IPS-18c (cell line): ENCODE measurements at regions not wholly inside any gene's neighbourhood (a gene's known extent, or its start where the extent isn't known, plus 50 kb on each side); places are given as distances from the start of the nearest gene placed in this dataset.

ENCODE experiments used
- H3K4me3 ChIP-seq: 2 replicates; pipeline ENCODE4 v1.7.0; 2013; ENCODE audit warnings: low read depth, mild to moderate bottlenecking, low read length, moderate library complexity; ENCODE audit not compliant: insufficient read depth
- H3K9me3 ChIP-seq: one replicate; pipeline ENCODE4 v1.6.1; 2013; ENCODE audit warnings: mild to moderate bottlenecking, low read length, moderate library complexity; ENCODE audit not compliant: control insufficient read depth, insufficient read depth

DNA sequence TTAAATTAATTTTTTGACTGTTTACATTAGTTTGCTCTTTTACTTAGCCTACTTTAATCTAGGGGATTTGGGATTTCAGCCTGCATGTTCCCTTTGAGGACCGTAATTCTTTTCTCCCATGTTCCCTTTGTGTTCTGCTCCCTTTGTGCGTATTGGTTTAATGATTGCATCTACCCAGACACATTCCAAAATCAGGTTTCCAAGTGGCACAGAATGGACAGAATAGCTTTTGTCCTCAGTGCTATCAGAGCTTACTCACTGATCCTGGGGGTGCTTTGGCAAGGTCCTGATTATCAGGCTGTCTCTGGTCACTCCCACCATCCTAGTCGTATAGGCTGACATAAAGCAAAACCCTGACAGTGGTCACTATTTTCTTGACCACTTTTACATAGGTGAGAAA, 867.5 kb downstream of the TSN start:
- Histone ChIP-seq H3K4me3 (no peak overlapping the region), H3K9me3 (no peaks in the 10 kb centered on the region)

DNA sequence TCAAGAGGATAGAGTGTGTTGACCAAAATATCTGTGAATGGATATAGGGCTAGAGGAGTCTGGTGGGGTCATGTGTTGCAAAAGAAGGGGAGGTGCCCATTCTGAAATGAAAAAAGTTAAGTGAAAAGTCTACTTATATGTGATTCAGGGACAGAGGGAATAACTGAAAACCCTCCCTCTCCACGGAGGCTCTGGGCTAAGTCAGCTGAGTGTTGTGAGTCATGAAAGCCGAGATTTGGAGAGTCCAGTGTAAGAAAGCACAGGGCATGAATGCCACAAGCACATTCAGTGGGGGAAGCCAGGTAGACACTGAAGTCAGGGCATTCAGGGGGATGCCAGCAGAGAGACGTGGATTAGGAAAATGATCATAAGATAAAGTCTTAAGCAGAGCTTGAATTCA, 871.9 kb downstream of the TSN start:
- H3K4me3 ChIP-seq, result no peak overlapping the region

DNA sequence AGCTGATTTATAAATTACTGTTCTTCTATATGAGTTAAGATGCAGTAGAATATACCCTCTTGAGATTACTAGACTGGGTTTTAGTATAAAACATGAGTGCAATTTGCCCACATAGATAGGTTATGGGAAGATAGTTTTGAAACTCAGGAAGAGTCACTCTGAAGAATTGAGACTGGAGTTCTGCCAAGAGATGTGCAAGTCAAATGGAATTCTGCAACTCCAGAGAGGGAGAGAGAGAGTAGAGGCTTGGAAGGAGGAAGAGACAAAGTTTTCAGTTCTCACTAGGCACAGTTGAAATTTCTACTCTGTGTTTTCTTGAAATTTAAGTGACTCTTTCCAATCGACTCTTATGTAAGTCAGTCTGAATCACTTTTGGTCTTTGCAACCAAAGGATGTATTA, 878.8 kb downstream of the TSN start:
- Histone ChIP-seq H3K9me3 (no peaks in the 10 kb centered on the region), H3K4me3 (no peak overlapping the region)

More for the DNA sequence above, 871.9 kb downstream of the TSN start:
- no peaks in the 10 kb centered on the region for H3K9me3 ChIP-seq

DNA sequence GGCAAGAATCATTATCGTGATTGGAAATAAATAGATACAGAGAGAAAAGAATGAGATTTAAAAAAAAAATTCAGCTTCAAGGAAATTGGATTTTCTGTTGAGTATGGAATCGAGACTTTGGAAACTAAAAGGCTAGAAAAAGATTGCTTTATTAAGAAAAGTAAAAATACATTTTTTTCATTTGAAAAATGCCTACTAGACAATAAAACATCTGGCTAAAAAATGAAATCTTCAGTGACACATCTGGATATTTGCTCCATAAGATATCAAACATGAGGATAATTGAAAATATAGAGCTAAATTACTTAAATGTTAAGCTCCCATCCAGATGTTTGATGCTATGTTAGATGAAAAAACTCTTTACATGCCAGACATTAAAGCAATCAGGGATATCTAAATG, 879.5 kb downstream of the TSN start:
- H3K9me3 ChIP-seq, result no peaks in the 10 kb centered on the region
- H3K4me3 ChIP-seq, result no peak overlapping the region

DNA sequence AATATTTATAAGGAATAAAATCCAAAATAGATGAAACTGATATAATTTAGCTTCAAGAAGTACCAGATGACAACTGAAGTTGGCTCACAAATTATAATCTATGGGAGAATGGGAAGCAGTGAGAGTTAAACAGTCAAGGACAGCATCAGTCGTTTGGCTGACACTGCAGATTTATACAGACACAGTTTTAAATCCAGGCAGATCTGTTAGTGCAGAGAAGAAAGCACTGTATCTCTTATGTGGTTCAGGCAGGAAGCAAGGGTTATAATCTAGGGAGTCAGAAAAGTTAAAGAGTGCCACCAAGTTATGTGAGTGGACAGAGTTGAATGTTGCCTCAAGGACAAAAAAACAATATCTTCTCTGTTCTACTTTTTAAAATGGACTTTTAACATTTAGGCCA, 880.2 kb downstream of the TSN start:
- no peaks in the 10 kb centered on the region for H3K9me3 ChIP-seq

DNA sequence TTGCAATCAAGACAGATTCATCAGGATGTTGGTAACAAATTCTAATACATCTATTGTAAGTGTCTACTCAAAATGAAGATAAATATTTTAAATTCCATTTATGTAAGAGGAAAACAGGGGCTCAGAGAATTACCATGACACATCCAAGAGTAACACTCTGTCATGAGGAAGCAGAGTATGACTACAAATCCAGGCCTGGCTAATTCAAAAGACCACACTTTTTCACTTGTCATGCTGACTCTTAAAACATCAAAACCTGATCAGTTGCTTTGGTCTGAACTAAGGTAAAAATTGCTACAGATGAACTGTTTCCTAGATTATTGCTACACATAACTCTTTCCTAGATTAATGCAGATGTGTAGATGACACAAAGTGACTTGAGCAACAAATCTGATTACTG, 880.6 kb downstream of the TSN start:
- H3K4me3 ChIP-seq, result no peak overlapping the region
- H3K9me3 ChIP-seq, result no peaks in the 10 kb centered on the region

More for the DNA sequence above, 880.2 kb downstream of the TSN start:
- no peak overlapping the region for H3K4me3 ChIP-seq

DNA sequence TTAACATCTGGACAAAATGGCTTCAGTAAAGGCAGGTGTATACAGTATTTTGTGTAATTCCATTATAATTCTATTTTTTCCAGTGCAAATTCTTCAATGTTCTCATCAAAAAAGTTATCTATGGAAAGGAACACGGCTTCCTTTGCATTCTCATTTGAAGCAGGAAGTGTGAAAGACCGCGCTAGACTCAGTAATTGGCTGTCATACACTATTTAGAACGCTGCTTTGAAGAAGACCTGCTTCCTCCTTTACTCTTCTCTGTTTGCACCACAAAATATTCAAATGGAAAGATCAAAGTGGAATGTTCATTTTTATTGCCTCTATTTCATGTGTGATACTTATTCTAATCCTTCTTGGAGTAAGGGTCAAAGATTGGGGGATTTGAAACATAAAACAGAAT, 883.7 kb downstream of the TSN start:
- no peak overlapping the region for H3K4me3 ChIP-seq
- no peaks in the 10 kb centered on the region for H3K9me3 ChIP-seq

DNA sequence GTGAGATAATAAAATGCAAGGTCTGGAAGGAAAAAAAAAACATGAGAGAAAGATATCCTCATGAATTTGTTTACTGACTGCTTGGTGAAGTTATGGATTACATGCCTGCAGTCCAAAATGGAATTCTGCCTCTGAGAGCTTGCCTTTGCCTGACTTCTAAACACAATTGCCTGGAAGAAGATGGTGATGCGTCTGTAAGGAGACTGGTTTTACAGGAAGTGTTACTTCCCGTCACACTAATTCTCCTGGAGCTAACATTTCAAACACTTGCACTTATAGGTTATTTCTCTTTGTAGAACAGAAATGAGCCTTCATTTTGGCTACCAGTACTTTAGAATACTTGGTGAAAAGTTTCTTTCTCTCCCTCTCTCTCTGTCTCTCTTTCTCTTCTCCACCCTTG, 884.3 kb downstream of the TSN start:
- Histone ChIP-seq H3K9me3 (no peaks in the 10 kb centered on the region), H3K4me3 (no peak overlapping the region)

DNA sequence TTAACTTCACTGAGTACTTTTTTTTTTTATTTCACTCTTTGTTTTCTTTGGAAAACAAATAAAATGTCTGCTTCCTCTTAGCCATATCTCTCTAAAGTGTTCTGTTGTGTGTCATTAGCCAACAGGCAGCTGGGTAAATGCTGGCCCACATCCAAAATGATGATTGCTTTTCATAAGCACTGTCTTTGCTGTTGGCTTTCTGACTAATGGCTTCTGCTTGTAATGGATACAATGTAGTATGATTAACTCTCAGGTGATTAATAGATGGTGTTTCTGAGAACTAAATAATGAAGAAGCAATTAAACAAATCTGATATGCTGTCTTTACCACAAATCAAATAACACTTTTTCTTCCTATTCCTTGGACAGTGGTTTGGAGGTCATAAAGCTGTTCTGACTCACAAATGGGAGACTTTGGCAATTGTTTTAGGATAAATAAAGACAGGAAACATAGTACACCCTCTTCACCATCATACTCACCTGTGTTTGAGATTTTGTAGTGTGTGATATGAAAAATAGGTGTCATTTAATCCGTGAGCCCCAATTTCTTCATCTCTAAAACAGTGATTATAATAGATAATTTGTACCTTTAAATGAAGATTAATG, 888.4 kb downstream of the TSN start:
- no peaks in the 10 kb centered on the region for H3K9me3 ChIP-seq
- no peak overlapping the region for H3K4me3 ChIP-seq

DNA sequence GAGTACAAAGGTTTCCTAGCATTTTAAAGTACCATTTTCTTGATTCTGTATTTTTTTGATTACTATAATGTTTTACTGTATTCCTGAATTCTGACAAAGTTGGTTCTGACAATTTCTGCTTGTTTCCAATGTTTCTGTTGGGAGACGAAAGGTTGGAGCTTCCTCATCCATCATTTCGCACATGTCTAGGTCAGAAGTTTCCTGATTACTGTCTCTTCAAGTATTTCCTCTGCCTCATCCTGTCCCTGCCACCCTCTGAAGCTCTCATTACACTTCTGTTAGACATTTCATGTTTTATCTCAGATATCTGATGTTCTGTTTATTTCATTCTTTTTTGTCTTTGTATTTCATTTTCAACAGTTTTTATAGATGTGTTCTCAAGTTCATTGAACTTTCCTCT, 895.8 kb downstream of the TSN start:
- Histone ChIP-seq H3K9me3 (no peaks in the 10 kb centered on the region), H3K4me3 (no peak overlapping the region)

DNA sequence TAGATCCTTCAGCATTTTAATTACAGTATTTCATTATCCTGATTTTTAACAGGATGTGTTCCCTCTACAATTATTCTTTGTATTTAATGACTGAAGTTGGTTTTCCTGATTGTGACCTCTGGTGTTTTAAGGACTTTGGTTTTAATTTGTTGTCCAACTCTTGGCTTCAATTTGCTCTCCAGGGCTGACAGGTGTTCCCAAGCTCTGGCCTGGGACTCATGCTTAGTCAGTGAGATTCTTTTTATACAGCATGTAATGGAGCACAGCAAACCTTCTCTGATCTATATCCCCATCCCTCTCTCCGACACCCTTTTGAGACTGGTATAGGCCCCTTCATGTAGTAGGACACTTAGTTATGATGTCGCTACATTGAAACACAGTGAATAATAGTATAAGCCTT, 896.3 kb downstream of the TSN start:
- no peaks in the 10 kb centered on the region for H3K9me3 ChIP-seq
- H3K4me3 ChIP-seq, result no peak overlapping the region

DNA sequence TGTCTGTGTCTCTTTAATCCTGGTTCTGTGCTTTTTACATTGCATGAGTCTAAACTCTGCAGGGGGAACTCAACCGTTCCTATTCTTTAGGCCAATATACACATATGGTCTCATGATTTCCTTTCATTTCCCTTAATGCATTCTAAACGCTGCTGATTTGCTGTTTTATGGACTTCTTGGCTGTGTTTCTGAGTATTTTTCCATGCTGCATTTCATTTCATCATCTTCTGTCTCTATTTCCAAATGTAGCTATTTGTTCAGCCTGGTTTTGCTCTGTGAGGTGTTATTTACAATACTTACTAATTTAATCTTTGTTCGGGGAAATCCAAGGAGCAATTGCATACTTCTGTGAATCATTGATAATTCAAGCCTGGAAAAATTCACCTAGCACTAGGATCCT, 897.2 kb downstream of the TSN start:
- no peak overlapping the region for H3K4me3 ChIP-seq
- no peaks in the 10 kb centered on the region for H3K9me3 ChIP-seq

DNA sequence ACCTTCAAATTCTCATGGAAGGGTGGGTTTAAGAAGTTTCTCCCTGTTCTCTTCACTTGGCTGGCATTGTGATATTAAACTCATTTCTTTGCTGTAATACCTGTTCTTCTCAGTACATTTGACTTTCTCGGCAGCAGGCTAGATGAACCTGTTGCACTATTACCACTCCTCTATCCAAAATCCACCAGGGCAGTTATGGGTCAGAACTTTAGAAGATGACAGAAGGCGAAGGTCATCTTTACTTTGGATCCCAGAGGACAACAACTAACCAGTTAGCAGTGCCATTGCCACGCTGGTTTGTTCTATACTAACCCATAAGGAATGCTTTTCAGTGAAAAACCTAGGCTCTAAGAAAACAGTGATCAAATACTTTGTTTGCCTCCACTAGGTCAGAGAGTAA, 901.0 kb downstream of the TSN start:
- no peak overlapping the region for H3K4me3 ChIP-seq
- H3K9me3 ChIP-seq, result no peaks in the 10 kb centered on the region

DNA sequence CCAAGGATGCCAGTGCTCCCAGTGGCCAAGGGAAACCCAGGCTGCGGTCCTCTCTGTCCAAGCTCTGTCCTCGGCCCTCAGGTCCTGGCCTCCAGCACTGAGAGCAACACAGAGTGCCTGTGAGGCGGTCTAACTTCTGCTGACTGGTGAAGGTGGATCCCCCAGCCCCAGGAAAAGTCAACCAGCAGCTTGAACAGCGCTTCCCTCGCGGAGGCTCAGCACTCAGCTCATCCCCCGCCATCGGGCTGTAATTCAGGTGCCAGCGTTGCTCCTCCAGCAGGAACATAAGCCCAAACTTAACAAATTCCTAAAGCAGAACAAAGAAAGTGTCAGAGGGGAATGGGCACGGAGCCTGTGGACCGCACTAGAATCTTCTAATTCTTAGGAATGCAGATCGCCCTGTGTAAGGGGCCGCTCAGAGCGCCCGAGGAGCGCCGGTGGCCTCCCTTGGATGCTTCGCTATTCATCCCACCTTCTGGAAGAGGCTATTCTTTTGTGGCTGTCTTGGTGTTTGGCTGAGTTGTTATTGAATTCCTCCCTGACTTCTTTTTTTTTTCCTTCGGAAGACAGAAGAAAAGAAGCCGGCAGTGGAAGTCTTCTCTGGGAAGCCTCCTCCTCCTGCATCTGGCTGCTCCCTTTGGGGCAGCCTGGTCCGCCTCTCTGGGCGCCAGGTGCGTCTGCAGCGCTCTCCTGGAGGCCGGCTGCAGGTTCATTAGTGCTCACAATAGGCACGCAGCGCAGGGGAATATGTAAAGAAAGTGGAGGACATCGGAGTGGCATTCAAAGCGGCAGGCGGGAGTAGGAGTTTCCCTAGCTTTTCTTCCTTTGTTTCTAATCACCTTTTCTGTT, 905.6 kb downstream of the TSN start:
- H3K9me3 ChIP-seq, result no peaks in the 10 kb centered on the region
- H3K4me3 ChIP-seq, result peak overlapping the region; percentile 34; the same call in 1 of the 2 replicates

DNA sequence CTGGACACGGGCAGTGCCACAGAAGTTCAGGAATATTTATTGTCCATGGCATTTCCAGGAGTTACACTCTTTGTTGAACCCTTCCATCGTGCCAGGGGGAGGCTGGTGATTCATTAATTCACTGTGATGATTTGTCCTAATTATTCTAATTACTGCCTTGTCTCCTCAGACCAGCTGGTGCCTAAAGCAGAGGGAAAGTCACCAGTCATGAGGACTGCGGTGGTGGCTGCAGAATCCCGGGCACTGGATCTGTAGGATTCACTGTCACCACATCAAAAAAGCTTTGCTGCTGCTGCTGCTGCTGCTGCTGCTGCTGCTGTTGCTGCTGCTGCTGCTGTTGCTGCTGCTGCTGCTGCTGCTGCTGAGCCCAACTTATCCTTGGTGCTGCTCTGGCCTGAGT, 908.2 kb downstream of the TSN start:
- no peaks in the 10 kb centered on the region for H3K9me3 ChIP-seq
- no peak overlapping the region for H3K4me3 ChIP-seq

DNA sequence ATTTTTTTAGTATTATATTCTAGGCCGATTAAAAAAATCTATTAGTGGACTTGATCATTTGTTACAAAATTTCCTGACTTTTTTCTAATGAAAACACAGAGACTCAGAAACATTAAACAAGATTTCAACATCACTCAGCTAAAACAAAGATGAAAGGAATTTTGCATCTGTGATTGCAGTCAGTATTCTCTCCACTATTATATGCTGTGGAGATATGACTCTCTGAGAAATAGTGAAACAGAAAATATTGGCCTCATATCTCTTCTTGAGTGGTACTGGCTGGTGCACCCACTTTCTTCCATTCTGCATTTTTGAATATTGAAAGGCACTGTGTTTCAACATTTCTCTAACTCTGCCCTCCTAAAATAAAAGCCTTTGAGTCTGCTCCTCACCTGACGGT, 914.2 kb downstream of the TSN start:
- Histone ChIP-seq H3K9me3 (no peaks in the 10 kb centered on the region), H3K4me3 (no peak overlapping the region)

DNA sequence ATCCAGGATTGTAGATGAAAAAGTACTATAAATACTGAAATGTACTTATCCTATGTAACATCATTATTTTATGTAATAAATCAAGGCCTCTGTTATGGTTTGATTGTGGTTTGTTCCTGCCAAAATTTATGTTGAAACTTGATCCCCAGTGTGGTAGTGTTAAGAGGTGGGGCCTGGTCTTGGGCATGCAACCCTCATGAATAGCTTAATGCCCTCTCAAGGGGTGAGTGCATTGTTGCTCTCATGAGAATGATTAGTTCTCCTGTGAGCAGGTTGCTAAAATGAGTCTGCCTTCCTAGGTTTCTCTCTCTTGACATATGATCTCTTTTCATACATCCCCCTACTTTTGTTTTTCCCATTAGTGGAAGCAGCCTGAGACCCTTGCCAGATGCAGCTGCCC, 915.4 kb downstream of the TSN start:
- no peaks in the 10 kb centered on the region for H3K9me3 ChIP-seq
- no peak overlapping the region for H3K4me3 ChIP-seq

DNA sequence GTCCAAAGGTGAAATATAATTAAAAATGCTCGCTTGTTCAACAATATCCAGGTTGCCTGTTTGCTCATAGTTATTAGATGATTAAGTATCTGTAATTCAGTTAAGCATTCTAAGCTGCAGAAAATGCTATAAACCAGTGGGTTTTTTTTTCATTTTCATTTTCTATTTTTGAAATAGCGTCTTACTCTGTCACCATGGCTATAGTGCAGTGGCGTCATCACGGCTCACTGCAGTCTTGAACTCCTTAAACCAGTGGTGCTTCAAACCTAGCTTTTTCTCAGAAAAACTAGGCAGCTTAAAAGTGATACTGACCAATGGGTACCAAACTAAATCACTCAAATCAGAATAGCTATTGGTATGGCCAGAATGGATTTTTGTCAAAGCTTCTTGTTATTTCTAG, 925.2 kb downstream of the TSN start:
- Histone ChIP-seq H3K4me3 (no peak overlapping the region), H3K9me3 (no peaks in the 10 kb centered on the region)

DNA sequence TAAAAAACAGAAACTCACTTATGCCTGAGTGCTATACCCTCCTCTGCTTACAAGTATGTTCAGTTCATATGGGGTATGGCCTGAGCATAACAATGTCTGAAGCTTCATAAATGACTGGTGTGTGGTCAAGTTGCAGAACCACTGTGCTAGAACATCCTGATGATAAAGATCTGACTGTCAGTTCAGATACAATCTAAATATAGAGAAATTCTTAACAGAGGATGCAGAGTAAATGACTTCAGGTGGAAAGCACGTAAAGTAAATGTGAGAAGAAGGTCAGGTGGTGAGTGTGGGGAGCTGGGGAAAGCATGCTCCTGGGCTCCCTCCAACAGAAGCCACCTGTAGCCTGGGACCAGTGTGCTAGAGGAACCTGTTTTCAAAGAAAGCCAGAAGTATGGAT, 926.2 kb downstream of the TSN start:
- H3K4me3 ChIP-seq, result no peak overlapping the region
- H3K9me3 ChIP-seq, result no peaks in the 10 kb centered on the region
